T-helper 2 cell treated with Interferon-gamma antibody and Interleukin-4, amounts not matched to agents 5 μg/mL and 100 μg/mL, for 36 hours (primary cell): ENCODE measurements at regions not wholly inside any gene's neighbourhood (a gene's known extent, or its start where the extent isn't known, plus 50 kb on each side); places are given as distances from the start of the nearest gene placed in this dataset.
"Not testable (repeated sequence)": the region's sequence is repeated elsewhere in the genome, so short reads cannot be mapped to it uniquely, and the experiment has no call there.

Experiments
- DNase-seq: peaks from one replicate; pipeline ENCODE4 v3.0.0; 2021; ENCODE audit warnings: low spot score
- H3K27ac Mint-ChIP-seq: one replicate; pipeline ENCODE4 v1.8.0; 2021; ENCODE audit warnings: mild to moderate bottlenecking, mixed read lengths
- H3K27me3 Mint-ChIP-seq: one replicate; pipeline ENCODE4 v1.8.0; 2021; ENCODE audit warnings: low read depth, mixed read lengths
- H3K36me3 Mint-ChIP-seq: one replicate; pipeline ENCODE4 v1.8.0; 2021; ENCODE audit warnings: low read depth, mixed read lengths
- H3K4me1 Mint-ChIP-seq: one replicate; pipeline ENCODE4 v1.8.0; 2021; ENCODE audit warnings: low read depth, mixed read lengths
- H3K4me3 Mint-ChIP-seq: one replicate; pipeline ENCODE4 v1.8.0; 2022; ENCODE audit warnings: mild to moderate bottlenecking, moderate library complexity, mixed read lengths
- H3K9me3 Mint-ChIP-seq: one replicate; pipeline ENCODE4 v1.8.0; 2021; ENCODE audit warnings: mixed read lengths

GRCh38 chr14:37785298-37785697 lies 189.9 kb downstream of the TTC6 start:
- H3K4me1 Mint-ChIP-seq, H3K4me3 Mint-ChIP-seq, H3K36me3 Mint-ChIP-seq, H3K27ac Mint-ChIP-seq, DNase-seq, H3K27me3 Mint-ChIP-seq: not testable (repeated sequence)
- H3K9me3 Mint-ChIP-seq = peaks cover 11% of the 10 kb centered on the region

- not testable (repeated sequence) for H3K36me3 Mint-ChIP-seq, H3K27me3 Mint-ChIP-seq, H3K4me1 Mint-ChIP-seq, DNase-seq, H3K4me3 Mint-ChIP-seq, H3K27ac Mint-ChIP-seq
- H3K9me3 Mint-ChIP-seq = peaks cover 11% of the 10 kb centered on the region
These were observed 190.7 kb downstream of the TTC6 start for GRCh38 chr14:37786114-37786625.

- H3K9me3 Mint-ChIP-seq = peaks cover 10% of the 10 kb centered on the region
- H3K36me3 Mint-ChIP-seq = no peaks in the 10 kb centered on the region
These were observed 192.6 kb downstream of the TTC6 start for GRCh38 chr14:37787879-37788494.

GRCh38 chr14:37791384-37792036 lies 196.1 kb downstream of the TTC6 start:
- Mint-ChIP-seq H3K27me3 (no peaks in the 10 kb centered on the region), H3K4me3 (no peak overlapping the region), H3K36me3 (no peaks in the 10 kb centered on the region), H3K27ac (no peak overlapping the region), H3K4me1 (no peaks in the 10 kb centered on the region), H3K9me3 (no peaks in the 10 kb centered on the region)
- no peak for DNase-seq

More at GRCh38 chr14:37787879-37788494, 192.6 kb downstream of the TTC6 start:
- Mint-ChIP-seq H3K27ac (no peak overlapping the region), H3K27me3 (no peaks in the 10 kb centered on the region), H3K4me1 (no peaks in the 10 kb centered on the region), H3K4me3 (no peak overlapping the region)
- no peak for DNase-seq

- Mint-ChIP-seq H3K27me3 (no peaks in the 10 kb centered on the region), H3K27ac (no peak overlapping the region), H3K36me3 (no peaks in the 10 kb centered on the region), H3K4me1 (no peaks in the 10 kb centered on the region), H3K9me3 (no peaks in the 10 kb centered on the region), H3K4me3 (no peak overlapping the region)
- no peak for DNase-seq
These were observed 196.7 kb downstream of the TTC6 start for GRCh38 chr14:37792124-37792523.

- H3K27me3 Mint-ChIP-seq = no peaks in the 10 kb centered on the region
- no peak for DNase-seq
- H3K4me3 Mint-ChIP-seq = no peak overlapping the region
- no peak overlapping the region for H3K27ac Mint-ChIP-seq
- H3K9me3 Mint-ChIP-seq = no peaks in the 10 kb centered on the region
- H3K36me3 Mint-ChIP-seq = no peaks in the 10 kb centered on the region
- H3K4me1 Mint-ChIP-seq = no peaks in the 10 kb centered on the region
These were observed 201.4 kb downstream of the TTC6 start for GRCh38 chr14:37796703-37797416.

GRCh38 chr14:37797675-37798074 lies 202.2 kb downstream of the TTC6 start:
- no peak overlapping the region for H3K27ac Mint-ChIP-seq
- H3K4me1 Mint-ChIP-seq = no peaks in the 10 kb centered on the region
- H3K9me3 Mint-ChIP-seq = no peaks in the 10 kb centered on the region
- H3K36me3 Mint-ChIP-seq = no peaks in the 10 kb centered on the region
- H3K4me3 Mint-ChIP-seq = no peak overlapping the region
- no peaks in the 10 kb centered on the region for H3K27me3 Mint-ChIP-seq
- no peak for DNase-seq

GRCh38 chr14:37807722-37808121 lies 212.3 kb downstream of the TTC6 start:
- Mint-ChIP-seq H3K4me1 (no peaks in the 10 kb centered on the region), H3K36me3 (no peaks in the 10 kb centered on the region), H3K4me3 (no peak overlapping the region), H3K27ac (no peak overlapping the region), H3K9me3 (no peaks in the 10 kb centered on the region), H3K27me3 (no peaks in the 10 kb centered on the region)
- DNase-seq = no peak

GRCh38 chr14:37810094-37810801 lies 214.8 kb downstream of the TTC6 start:
- Mint-ChIP-seq H3K9me3 (no peaks in the 10 kb centered on the region), H3K4me3 (no peak overlapping the region), H3K36me3 (no peaks in the 10 kb centered on the region), H3K4me1 (no peaks in the 10 kb centered on the region), H3K27ac (no peak overlapping the region), H3K27me3 (no peaks in the 10 kb centered on the region)
- no peak for DNase-seq

GRCh38 chr14:37813732-37814131 lies 218.3 kb downstream of the TTC6 start:
- H3K36me3 Mint-ChIP-seq = no peaks in the 10 kb centered on the region
- no peak for DNase-seq
- H3K4me1 Mint-ChIP-seq = no peaks in the 10 kb centered on the region
- H3K27me3 Mint-ChIP-seq = no peaks in the 10 kb centered on the region
- H3K4me3 Mint-ChIP-seq = no peak overlapping the region
- H3K27ac Mint-ChIP-seq = no peak overlapping the region
- no peaks in the 10 kb centered on the region for H3K9me3 Mint-ChIP-seq

GRCh38 chr14:37816135-37816534 lies 220.7 kb downstream of the TTC6 start:
- Mint-ChIP-seq H3K4me1 (no peaks in the 10 kb centered on the region), H3K27ac (no peak overlapping the region)

GRCh38 chr14:37816743-37817295 lies 221.4 kb downstream of the TTC6 start:
- no peaks in the 10 kb centered on the region for H3K27me3 Mint-ChIP-seq
- no peak overlapping the region for H3K27ac Mint-ChIP-seq
- no peak overlapping the region for H3K4me3 Mint-ChIP-seq
- no peak for DNase-seq
- no peaks in the 10 kb centered on the region for H3K4me1 Mint-ChIP-seq
- H3K9me3 Mint-ChIP-seq = no peaks in the 10 kb centered on the region
- no peaks in the 10 kb centered on the region for H3K36me3 Mint-ChIP-seq

More at GRCh38 chr14:37816135-37816534, 220.7 kb downstream of the TTC6 start:
- H3K36me3 Mint-ChIP-seq = no peaks in the 10 kb centered on the region
- no peaks in the 10 kb centered on the region for H3K27me3 Mint-ChIP-seq
- H3K4me3 Mint-ChIP-seq = no peak overlapping the region
- H3K9me3 Mint-ChIP-seq = no peaks in the 10 kb centered on the region
- DNase-seq = no peak

- H3K4me1 Mint-ChIP-seq = no peaks in the 10 kb centered on the region
- H3K4me3 Mint-ChIP-seq = no peak overlapping the region
- H3K27me3 Mint-ChIP-seq = no peaks in the 10 kb centered on the region
- no peaks in the 10 kb centered on the region for H3K36me3 Mint-ChIP-seq
- no peaks in the 10 kb centered on the region for H3K9me3 Mint-ChIP-seq
- DNase-seq = no peak
- no peak overlapping the region for H3K27ac Mint-ChIP-seq
These were observed 224.0 kb downstream of the TTC6 start for GRCh38 chr14:37819155-37820015.
